GM21717 (cell line): ENCODE measurements at regions not wholly inside any gene's neighbourhood (a gene's known extent, or its start where the extent isn't known, plus 50 kb on each side); places are given as distances from the start of the nearest gene placed in this dataset.
"Not testable (repeated sequence)": the region's sequence is repeated elsewhere in the genome, so short reads cannot be mapped to it uniquely, and the experiment has no call there.

Experiments
- ATAC-seq: cut with Tn5 transposase; IDR thresholded peaks from one replicate; pipeline ENCODE4 v1.9.1; 2021; ENCODE audit warnings: mild to moderate bottlenecking, moderate library complexity; ENCODE audit not compliant: unreplicated experiment

DNA sequence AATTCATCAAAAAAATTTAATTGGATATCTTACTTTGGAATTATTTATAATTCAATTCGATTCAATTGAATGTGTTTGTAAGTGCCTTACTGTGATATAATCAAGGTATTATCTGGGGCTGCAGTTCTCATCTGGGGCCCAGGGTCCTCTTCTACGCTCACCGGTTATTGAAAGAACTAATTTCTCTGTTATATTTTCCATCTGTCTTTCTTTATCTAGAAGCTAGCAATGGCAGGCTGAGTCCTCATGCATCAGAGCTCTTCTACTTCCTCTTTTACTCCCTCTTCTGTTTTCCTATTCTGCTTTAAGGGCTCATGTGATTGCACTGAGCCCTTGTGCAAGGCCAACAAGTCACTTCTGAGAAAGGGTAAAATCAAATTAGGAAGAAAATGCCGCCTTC, 315.6 kb downstream of the RAD51AP2 start:
- ATAC-seq = peak; percentile 76

DNA sequence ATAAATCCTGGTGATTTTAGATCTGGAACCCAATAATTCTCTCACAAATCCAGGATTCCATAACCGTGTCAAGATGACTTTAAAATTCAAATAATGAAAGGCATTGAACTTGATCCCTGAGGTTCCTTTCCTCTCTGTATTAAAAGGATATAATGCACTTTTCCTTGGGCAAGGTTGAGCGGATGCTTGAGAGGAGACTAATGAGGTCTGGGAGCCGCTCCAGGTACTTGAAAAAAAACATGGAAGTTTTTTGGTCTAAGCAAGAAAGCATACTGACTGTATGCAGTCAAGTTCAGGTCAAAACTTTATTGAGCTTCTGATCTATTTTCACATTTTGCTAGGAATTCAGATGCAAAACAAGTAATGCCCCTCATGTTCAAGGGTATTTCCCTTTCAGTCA, 318.5 kb downstream of the RAD51AP2 start:
- ATAC-seq = no peak

- no peak for ATAC-seq
These were observed 321.9 kb downstream of the RAD51AP2 start for GRCh38 chr2:17196380-17196779.

DNA sequence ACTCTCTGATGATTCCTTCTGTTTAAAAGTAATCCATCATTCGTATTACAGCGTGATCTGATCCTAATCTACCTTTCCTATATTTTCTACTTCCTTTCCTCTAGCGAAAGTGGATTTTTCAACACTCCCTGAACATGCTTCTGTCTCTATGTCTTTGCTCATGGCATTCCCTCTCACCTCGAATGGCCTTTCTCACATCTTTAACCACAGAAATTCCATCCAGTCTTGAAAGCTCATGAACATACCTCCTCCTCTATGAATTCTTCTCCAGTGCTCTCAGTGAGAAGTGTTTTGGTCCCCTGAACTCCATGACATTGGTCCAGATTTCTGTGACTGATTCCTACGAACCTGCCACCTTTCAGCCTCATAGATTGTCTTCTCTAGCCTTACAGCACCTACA, 323.2 kb downstream of the RAD51AP2 start:
- no peak for ATAC-seq

DNA sequence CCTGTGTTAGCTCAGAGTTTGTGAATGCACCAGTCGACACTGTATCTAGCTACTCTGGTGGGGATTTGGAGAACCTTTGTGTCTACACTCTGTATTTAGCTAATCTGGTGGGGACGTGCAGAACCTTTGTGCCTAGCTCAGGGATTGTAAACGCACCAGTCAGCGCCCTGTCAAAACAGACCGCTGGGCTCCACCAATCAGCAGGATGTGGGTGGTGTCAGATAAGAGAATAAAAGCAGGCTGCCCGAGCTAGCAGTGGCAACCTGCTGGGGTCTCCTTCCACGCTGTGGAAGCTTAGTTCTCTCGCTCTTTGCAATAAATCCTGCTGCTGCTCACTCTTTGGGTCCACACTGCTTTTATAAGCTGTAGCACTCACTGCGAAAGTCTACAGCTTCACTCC, 324.2 kb downstream of the RAD51AP2 start:
- no peak for ATAC-seq

DNA sequence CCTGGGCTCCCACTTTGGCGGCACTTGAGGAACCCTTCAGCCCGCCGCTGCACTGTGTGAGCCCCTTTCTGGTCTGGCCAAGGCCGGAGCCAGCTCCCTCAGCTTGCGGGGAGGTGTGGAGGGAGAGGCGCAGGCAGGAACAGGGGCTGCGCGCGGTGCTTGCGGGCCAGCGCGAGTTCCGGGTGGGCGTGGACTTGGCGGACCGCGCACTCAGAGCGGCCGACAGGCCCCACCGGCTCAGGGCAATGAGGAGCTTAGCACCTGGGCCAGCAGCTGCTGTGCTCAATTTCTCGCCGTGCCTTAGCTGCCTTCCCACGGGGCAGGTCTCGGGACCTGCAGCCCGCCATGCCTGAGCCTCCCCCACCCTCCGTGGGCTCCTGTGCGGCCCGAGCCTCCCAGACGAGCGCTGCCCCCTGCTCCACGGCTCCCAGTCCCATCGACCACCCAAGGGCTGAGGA, 324.8 kb downstream of the RAD51AP2 start:
- ATAC-seq = not testable (repeated sequence)

DNA sequence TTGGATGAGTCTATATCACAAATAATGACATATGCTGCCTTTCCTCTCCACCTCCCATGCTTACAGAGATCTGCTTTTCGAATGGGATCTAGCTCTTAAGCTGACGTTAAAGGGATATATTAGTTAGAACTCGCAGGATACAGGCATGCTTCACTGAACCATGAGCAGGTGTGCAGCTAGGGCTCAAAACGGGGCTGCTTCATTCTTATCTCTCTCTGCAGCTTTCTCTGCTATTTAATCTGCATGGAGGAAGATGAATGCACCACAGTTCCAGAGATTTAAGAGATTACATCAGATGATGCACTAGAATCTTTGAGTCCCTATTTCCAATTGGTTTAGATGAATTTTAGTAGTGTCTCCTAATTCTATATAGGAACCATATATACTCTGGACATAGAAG, 327.0 kb downstream of the RAD51AP2 start:
- no peak for ATAC-seq

DNA sequence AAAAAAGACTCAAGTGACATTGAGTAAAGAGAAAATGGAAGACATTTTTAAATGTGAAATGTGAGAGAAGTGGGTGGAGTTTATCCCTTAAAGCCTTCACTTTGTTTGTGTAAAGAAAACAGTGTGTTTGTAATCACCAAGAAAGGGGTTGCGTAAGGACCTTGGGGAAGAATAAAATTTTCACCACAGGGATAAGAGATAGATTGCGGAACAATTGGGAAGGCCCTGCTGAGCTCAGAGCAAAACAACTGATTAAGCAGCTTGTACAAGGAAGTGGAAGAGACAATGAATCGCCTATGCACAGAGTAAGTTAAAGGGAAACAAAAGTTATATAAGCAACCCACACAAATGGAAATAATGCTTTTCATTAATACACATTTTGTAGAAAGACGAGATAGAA, 327.7 kb downstream of the RAD51AP2 start:
- ATAC-seq = no peak

DNA sequence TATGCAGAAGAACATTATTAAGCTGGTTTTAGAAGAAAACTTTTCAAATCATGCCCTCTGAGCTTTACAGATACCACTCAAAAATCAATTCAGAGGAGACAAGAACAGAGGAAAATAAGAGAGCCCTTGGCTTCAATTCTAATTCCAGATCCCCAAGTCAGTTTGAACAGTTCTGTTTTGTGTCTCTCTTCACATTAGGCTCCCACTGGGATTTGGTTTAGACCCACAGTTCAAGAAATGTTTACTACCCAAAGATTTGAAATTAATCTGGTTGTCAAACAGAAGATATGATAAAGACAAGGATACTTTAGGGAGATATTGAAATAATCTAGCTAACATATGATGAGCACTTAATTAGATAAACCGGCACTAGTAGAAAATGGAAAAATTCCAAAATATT, 329.5 kb downstream of the RAD51AP2 start:
- no peak for ATAC-seq

- no peak for ATAC-seq
These were observed 333.7 kb downstream of the RAD51AP2 start for GRCh38 chr2:17184512-17184911.

GRCh38 chr2:17182399-17182798, 335.8 kb downstream of the RAD51AP2 start:
- ATAC-seq = no peak

GRCh38 chr2:17181051-17181752, 337.0 kb downstream of the RAD51AP2 start:
- ATAC-seq = no peak

- no peak for ATAC-seq
These were observed 339.0 kb downstream of the RAD51AP2 start for GRCh38 chr2:17179145-17179808.

DNA sequence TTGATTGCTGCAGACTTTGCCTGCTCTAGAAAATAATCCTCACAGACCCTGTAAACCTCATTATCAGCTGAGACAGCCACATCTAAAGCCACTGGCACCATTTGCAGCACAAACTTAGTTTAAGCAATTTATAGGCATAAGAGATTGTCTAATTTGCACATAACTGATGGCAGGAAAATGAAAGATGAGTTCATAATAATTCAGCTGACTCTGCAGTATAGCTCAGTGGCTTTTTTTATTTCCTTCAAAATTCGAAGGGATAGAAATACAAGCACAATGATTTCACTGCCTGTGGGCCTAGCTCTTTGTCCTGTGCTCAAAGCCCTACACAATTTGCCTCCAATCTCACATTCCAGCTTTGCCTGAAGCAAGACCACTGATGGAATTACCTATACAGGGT, 341.2 kb downstream of the RAD51AP2 start:
- no peak for ATAC-seq

GRCh38 chr2:17171446-17172049, 346.7 kb downstream of the RAD51AP2 start:
- peak; percentile 86 for ATAC-seq

DNA sequence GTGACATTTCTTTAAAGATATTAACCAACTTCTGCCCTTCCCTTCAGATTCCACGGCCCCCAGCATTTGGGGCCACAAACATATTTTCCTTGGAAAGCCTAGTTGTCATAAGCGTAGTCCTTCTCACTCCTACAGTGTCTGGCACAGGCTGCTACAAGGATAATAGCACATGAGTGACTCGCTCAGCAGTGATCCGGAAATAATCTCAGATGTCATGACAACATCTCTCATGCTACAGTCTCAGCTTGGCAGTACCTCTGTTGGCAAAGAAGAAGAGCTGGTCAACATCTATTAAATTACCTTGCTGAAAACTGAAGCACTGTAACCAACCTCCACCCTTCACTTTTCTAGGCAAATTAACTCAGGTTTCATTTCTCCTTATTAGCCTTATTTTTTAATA, 351.7 kb downstream of the RAD51AP2 start:
- no peak for ATAC-seq

- no peak for ATAC-seq
These were observed 353.7 kb downstream of the RAD51AP2 start for GRCh38 chr2:17164550-17164949.

DNA sequence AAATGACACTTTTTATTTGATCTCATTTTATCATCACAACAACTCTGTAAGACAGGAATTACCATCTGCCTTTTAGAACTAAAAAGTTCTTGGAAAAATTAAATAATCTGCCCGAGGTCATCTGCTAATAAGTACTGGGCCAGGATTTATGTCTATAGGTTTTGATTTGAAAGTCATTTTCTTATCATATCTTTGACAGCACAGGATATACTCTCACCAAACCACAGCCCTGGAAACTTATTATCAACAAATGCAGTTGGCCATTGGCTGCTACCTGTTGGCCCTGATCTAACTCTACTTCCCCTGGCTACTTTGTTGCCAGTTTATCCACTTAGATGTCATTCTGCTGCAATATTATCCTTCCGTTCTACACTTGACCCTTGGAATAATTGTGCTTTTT, 354.6 kb downstream of the RAD51AP2 start:
- ATAC-seq = no peak

DNA sequence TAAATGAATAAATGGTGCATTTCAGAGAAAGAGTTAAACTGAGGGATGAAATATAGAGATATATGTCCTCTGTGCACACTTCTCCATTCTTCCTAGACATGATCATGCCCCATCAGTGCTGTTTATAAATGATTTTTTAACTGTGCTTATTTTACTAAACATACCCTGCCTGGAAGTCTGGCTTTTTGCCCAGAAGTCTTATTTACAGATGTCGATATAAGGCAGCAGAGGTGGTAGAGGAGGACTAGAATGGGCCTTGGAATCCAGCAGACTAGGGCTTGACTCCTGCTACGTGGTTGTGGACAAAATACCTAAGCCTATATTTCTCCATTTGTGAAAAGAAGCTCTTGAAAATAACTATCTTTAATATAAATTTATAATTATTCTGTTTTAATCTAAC, 355.5 kb downstream of the RAD51AP2 start:
- no peak for ATAC-seq

DNA sequence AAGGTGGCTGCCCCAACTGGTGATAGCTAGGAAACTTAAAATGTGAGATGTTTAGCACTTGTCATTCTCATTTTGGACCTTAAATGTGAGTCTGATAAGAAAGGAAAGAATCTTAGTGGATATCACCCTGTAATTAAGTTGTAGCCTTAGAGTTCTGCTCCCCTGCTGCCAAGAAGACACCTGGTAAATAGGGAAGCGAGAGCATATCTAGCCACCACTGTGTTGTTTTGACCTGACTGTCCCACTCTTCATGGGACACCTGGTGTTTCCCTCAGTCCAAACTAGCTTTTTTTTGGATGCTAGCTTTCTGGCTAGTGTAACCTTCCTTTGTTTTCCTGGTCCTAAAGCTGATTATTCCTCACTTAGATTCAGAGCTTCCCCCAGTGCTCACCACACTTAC, 357.6 kb downstream of the RAD51AP2 start:
- peak; percentile 76 for ATAC-seq

- ATAC-seq = no peak
These were observed 362.2 kb downstream of the RAD51AP2 start for GRCh38 chr2:17156086-17156485.

- no peak for ATAC-seq
These were observed 368.3 kb downstream of the RAD51AP2 start for GRCh38 chr2:17149945-17150344.
